SK-N-SH treated with all-trans-retinoic acid at 6 μM for 48 hours (cell line): ENCODE measurements at regions not wholly inside any gene's neighbourhood (a gene's known extent, or its start where the extent isn't known, plus 50 kb on each side); places are given as distances from the start of the nearest gene placed in this dataset.

Experiments used
- ARNTL ChIP-seq: fragments of 450-650 bp; formaldehyde crosslinking; IDR thresholded peaks from 2 replicates; pipeline ENCODE4 v1.5.0; 2020; ENCODE audit warnings: low read depth, mild to moderate bottlenecking, moderate library complexity, borderline replicate concordance
- CREB5 ChIP-seq: fragments of 250-450 bp; sonication (Bioruptor Pico); IDR thresholded peaks from 2 replicates; pipeline ENCODE4 v1.5.1; 2020; ENCODE audit warnings: low read depth, mild to moderate bottlenecking, moderate library complexity
- ESRRG ChIP-seq: fragments of 250-450 bp; sonication (Bioruptor Pico); IDR thresholded peaks from 2 replicates; pipeline ENCODE4 v1.6.1; 2021; ENCODE audit warnings: mild to moderate bottlenecking
- ISL1 ChIP-seq: fragments of 250-450 bp; sonication (Bioruptor Pico); IDR thresholded peaks from 2 replicates; pipeline ENCODE4 v2.1.2; 2022; ENCODE audit warnings: mild to moderate bottlenecking, moderate library complexity
- OSR1 ChIP-seq: fragments of 250-450 bp; sonication (Bioruptor Pico); IDR thresholded peaks from 2 replicates; pipeline ENCODE4 v1.8.0; 2022; ENCODE audit warnings: moderate library complexity, mild to moderate bottlenecking, inconsistent platforms
- RARB ChIP-seq: fragments of 250-450 bp; sonication (Bioruptor Pico); IDR thresholded peaks from 2 replicates; pipeline ENCODE4 v1.8.0; 2021; ENCODE audit warnings: mild to moderate bottlenecking, moderate library complexity
- SNAI2 ChIP-seq: fragments of 250-450 bp; sonication (Bioruptor Pico); IDR thresholded peaks from 2 replicates; pipeline ENCODE4 v1.5.0; 2020; ENCODE audit warnings: mild to moderate bottlenecking, moderate library complexity
- TCF4 ChIP-seq: fragments of 250-450 bp; sonication (Bioruptor Pico); IDR thresholded peaks from 2 replicates; pipeline ENCODE4 v1.8.0; 2021; ENCODE audit warnings: mild to moderate bottlenecking, moderate library complexity, borderline replicate concordance
- ZFP3 ChIP-seq: fragments of 250-450 bp; sonication (Bioruptor Pico); IDR thresholded peaks from 2 replicates; pipeline ENCODE4 v1.5.0; 2020; ENCODE audit warnings: mild to moderate bottlenecking, moderate library complexity
- ZFP30 ChIP-seq: fragments of 450-650 bp; formaldehyde crosslinking; IDR thresholded peaks from 2 replicates; pipeline ENCODE4 v1.5.0; 2022; ENCODE audit warnings: mild to moderate bottlenecking, moderate library complexity
- ZNF565 ChIP-seq: fragments of 450-650 bp; formaldehyde crosslinking; conservative IDR thresholded peaks from 2 replicates; pipeline ENCODE4 v1.5.0; 2020; ENCODE audit warnings: low read depth, mild to moderate bottlenecking, moderate library complexity
- TF ChIP-seq, protein P1 (sequence below): fragments of 250-450 bp; sonication (Bioruptor Pico); IDR thresholded peaks from 2 replicates; pipeline ENCODE4 v1.5.0; 2020; ENCODE audit warnings: mild to moderate bottlenecking, moderate library complexity
- TF ChIP-seq, protein P2 (sequence below): fragments of 250-450 bp; sonication (Bioruptor Pico); IDR thresholded peaks from 2 replicates; pipeline ENCODE4 v1.8.0; 2020; ENCODE audit warnings: mild to moderate bottlenecking, moderate library complexity, borderline replicate concordance

DNA sequence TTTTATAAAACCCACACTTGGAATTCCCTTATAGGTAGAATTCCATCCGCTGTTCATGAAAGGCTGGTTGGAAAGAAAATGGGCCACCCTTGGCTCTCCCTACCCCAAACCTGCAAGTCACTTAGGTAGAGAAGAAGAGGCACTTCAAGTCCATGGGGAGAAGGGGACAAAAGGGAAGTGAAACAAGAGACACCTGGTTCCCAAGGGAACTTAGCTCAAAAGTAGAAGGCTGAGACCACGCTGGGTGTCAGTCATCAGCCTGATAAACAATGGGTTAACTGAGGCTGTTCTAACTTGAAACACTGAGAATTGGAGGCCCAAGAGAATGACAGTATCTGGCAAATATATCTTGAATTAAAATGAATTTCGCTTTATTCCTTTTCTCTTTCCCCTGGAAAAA lies 330.8 kb upstream of the NFE2L3 start:
- TF ChIP-seq CREB5 (CRISPR knock-in tag), result no peak
- no peak for TF ChIP-seq ZFP3 (CRISPR knock-in tag)
- TF ChIP-seq ARNTL (CRISPR knock-in tag), result no peak
- TF ChIP-seq ESRRG (CRISPR knock-in tag), result no peak
- TF ChIP-seq, protein P1, sequence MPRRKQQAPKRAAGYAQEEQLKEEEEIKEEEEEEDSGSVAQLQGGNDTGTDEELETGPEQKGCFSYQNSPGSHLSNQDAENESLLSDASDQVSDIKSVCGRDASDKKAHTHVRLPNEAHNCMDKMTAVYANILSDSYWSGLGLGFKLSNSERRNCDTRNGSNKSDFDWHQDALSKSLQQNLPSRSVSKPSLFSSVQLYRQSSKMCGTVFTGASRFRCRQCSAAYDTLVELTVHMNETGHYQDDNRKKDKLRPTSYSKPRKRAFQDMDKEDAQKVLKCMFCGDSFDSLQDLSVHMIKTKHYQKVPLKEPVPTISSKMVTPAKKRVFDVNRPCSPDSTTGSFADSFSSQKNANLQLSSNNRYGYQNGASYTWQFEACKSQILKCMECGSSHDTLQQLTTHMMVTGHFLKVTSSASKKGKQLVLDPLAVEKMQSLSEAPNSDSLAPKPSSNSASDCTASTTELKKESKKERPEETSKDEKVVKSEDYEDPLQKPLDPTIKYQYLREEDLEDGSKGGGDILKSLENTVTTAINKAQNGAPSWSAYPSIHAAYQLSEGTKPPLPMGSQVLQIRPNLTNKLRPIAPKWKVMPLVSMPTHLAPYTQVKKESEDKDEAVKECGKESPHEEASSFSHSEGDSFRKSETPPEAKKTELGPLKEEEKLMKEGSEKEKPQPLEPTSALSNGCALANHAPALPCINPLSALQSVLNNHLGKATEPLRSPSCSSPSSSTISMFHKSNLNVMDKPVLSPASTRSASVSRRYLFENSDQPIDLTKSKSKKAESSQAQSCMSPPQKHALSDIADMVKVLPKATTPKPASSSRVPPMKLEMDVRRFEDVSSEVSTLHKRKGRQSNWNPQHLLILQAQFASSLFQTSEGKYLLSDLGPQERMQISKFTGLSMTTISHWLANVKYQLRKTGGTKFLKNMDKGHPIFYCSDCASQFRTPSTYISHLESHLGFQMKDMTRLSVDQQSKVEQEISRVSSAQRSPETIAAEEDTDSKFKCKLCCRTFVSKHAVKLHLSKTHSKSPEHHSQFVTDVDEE (CRISPR knock-in tag), result no peak
- TF ChIP-seq, protein P2, sequence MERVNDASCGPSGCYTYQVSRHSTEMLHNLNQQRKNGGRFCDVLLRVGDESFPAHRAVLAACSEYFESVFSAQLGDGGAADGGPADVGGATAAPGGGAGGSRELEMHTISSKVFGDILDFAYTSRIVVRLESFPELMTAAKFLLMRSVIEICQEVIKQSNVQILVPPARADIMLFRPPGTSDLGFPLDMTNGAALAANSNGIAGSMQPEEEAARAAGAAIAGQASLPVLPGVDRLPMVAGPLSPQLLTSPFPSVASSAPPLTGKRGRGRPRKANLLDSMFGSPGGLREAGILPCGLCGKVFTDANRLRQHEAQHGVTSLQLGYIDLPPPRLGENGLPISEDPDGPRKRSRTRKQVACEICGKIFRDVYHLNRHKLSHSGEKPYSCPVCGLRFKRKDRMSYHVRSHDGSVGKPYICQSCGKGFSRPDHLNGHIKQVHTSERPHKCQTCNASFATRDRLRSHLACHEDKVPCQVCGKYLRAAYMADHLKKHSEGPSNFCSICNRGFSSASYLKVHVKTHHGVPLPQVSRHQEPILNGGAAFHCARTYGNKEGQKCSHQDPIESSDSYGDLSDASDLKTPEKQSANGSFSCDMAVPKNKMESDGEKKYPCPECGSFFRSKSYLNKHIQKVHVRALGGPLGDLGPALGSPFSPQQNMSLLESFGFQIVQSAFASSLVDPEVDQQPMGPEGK, result no peak
- TF ChIP-seq OSR1 (CRISPR knock-in tag), result no peak
- TF ChIP-seq ZNF565 (CRISPR knock-in tag), result no peak
- no peak for TF ChIP-seq ZFP30
- TF ChIP-seq RARB (CRISPR knock-in tag), result no peak
- no peak for TF ChIP-seq TCF4
- no peak for TF ChIP-seq SNAI2 (CRISPR knock-in tag)
- TF ChIP-seq ISL1 (CRISPR knock-in tag), result no peak
